LNCaP clone FGC (cell line): ENCODE measurements at regions not wholly inside any gene's neighbourhood (a gene's known extent, or its start where the extent isn't known, plus 50 kb on each side); places are given as distances from the start of the nearest gene placed in this dataset.

ENCODE experiments used
- DNase-seq: peaks from one replicate; pipeline ENCODE4 v3.0.0-alpha.2; 2011; ENCODE audit warnings: low read depth
- H3K4me3 ChIP-seq: 2 replicates; pipeline ENCODE4 v1.5.1; 2011; ENCODE audit warnings: mild to moderate bottlenecking, low read depth, low read length, control low read depth
- CTCF ChIP-seq: IDR thresholded peaks from 2 replicates; pipeline ENCODE4 v1.5.1; 2012; ENCODE audit warnings: mild to moderate bottlenecking; ENCODE audit not compliant: control insufficient read depth, insufficient read depth; ENCODE audit errors: extremely low read depth

DNA sequence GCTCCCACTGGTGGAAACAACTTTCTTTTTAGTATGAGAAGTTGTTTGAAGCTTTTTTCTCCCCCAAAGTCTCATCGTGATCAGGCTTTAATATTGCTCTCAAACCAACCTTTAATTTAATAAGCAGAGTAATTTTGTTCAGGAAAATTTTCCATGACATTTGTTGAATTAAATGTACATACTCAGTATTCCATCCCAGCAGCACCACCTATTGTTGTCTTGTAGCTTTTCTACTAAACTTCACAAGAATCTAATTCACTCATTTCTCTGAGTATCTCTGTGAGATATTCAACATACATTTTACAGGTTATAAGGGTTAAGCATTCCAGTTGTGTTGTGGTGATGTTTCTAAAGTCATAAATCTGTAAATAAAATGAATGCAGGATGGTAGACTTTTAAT is 218.3 kb upstream of the HAND2 start:
- no peak for DNase-seq
- no peak overlapping the region for H3K4me3 ChIP-seq
- TF ChIP-seq CTCF: peak; percentile 25; the same call in 1 of the 2 replicates

- H3K4me3 ChIP-seq: no peak overlapping the region
- DNase-seq: no peak
- no peak for TF ChIP-seq CTCF
These were observed 217.7 kb upstream of the HAND2 start for GRCh38 chr4:173747537-173748257.

DNA sequence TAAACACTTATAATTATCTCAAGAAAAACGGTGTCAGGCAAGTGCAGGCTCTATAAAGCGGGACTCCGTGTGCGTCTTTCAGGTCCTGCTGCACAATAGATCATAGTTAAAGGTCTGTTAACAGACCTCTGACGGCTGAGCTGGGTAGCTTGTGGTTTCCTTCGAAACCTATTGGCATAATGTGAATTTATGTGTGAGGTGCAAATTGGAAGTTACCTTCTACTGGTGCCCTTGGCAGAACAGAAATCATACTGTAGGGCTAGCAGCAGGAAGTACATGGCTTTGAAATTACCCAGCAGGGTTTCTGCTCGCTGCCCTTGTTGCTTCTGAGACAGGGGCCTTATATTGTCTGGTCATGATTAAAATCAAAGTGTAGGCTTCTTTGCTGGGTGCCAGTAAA is 216.4 kb upstream of the HAND2 start:
- no peak for TF ChIP-seq CTCF
- DNase-seq: no peak
- no peak overlapping the region for H3K4me3 ChIP-seq

- no peak for DNase-seq
- H3K4me3 ChIP-seq: no peak overlapping the region
- TF ChIP-seq CTCF: no peak
These were observed 215.7 kb upstream of the HAND2 start for GRCh38 chr4:173745765-173746164.

DNA sequence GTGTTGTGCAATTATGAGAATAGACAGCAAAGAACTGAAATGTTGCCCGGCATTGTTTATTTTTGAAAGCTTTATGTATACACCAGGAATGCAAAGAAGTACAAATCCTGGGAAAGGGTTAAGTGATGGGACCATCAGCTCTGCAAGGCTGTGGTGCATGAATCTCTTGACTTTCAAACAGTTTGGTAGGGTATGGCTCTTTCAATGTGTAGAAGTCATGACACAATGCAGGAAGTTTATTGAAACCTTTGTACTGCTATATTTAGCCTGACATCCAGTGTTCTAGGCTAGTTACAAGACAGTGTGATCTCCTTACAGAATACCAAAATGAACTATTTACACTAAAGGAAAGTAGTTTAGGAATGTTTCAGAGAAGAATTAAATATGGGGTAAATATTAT is 206.8 kb upstream of the HAND2 start:
- TF ChIP-seq CTCF: no peak
- DNase-seq: no peak
- H3K4me3 ChIP-seq: no peak overlapping the region

DNA sequence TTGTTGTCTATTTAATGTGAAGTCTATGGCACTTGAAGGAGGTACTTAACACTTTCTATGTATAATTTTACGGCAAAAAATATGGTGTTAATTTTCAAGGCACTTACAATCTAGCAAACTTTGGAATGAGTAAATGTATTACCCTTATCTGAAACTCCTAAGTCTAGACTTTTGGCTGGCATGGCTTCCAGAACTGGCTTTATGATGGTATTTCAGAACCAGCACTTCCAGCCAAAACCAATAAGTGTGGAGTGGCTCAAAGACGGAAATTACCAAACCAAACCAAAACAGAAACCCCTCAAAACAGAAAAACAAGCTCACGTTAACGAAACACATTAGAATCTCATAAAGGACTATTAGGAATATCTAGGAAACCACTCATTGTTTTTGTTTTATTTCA is 205.6 kb upstream of the HAND2 start:
- TF ChIP-seq CTCF: no peak
- DNase-seq: no peak
- no peak overlapping the region for H3K4me3 ChIP-seq

DNA sequence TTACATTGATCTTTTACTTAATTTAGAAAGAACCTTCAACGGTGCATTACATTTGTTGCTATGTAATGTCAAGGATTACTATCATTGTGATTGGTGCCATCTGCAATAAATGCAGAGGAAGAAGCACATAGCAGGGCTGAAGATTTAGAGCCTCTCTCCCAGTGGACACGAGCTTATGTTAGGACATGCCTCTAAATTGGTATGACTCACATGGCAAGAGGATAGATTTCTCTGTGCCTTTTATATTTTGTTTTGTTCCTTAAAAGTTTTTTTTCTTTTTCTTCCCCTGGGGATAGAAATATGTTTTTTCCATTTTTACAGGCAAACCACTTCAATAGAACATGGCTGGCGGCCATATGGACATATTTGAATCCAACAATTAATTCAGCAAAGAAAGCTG is 205.0 kb upstream of the HAND2 start:
- H3K4me3 ChIP-seq: no peak overlapping the region
- no peak for DNase-seq
- TF ChIP-seq CTCF: no peak
